SK-N-SH treated with all-trans-retinoic acid at 6 μM for 48 hours (cell line): ENCODE measurements at regions not wholly inside any gene's neighbourhood (a gene's known extent, or its start where the extent isn't known, plus 50 kb on each side); places are given as distances from the start of the nearest gene placed in this dataset.

Source experiments
- ATAC-seq: fragments of 200-7000 bp; cut with Tn5 transposase; 3 replicates; pipeline ENCODE4 v1.9.1; 2020; ENCODE audit warnings: mild to moderate bottlenecking, moderate library complexity
- ARNTL ChIP-seq: fragments of 450-650 bp; formaldehyde crosslinking; IDR thresholded peaks from 2 replicates; pipeline ENCODE4 v1.5.0; 2020; ENCODE audit warnings: low read depth, mild to moderate bottlenecking, moderate library complexity, borderline replicate concordance
- BACH2 ChIP-seq: fragments of 250-450 bp; sonication (Bioruptor Pico); IDR thresholded peaks from 2 replicates; pipeline ENCODE4 v1.9.0; 2021; ENCODE audit warnings: mild to moderate bottlenecking, borderline replicate concordance
- CREB5 ChIP-seq: fragments of 250-450 bp; sonication (Bioruptor Pico); IDR thresholded peaks from 2 replicates; pipeline ENCODE4 v1.5.1; 2020; ENCODE audit warnings: low read depth, mild to moderate bottlenecking, moderate library complexity
- CSDC2 ChIP-seq: fragments of 250-450 bp; sonication (Bioruptor Pico); IDR thresholded peaks from 2 replicates; pipeline ENCODE4 v1.5.0; 2020; ENCODE audit warnings: mild to moderate bottlenecking, moderate library complexity
- CSRNP3 ChIP-seq: fragments of 250-450 bp; sonication (Bioruptor Pico); IDR thresholded peaks from 2 replicates; pipeline ENCODE4 v1.5.1; 2021; ENCODE audit warnings: mild to moderate bottlenecking, moderate library complexity
- ESRRG ChIP-seq: fragments of 250-450 bp; sonication (Bioruptor Pico); IDR thresholded peaks from 2 replicates; pipeline ENCODE4 v1.6.1; 2021; ENCODE audit warnings: mild to moderate bottlenecking
- GLIS3 ChIP-seq: fragments of 250-450 bp; sonication (Bioruptor Pico); IDR thresholded peaks from 2 replicates; pipeline ENCODE4 v1.5.0; 2020; ENCODE audit warnings: mild to moderate bottlenecking, moderate library complexity
- ISL1 ChIP-seq: fragments of 250-450 bp; sonication (Bioruptor Pico); IDR thresholded peaks from 2 replicates; pipeline ENCODE4 v2.1.2; 2022; ENCODE audit warnings: mild to moderate bottlenecking, moderate library complexity
- PATZ1 ChIP-seq: fragments of 250-450 bp; sonication (Bioruptor Pico); IDR thresholded peaks from 2 replicates; pipeline ENCODE4 v1.8.0; 2020; ENCODE audit warnings: mild to moderate bottlenecking, moderate library complexity, borderline replicate concordance
- POU6F1 ChIP-seq: fragments of 250-450 bp; sonication (Bioruptor Pico); IDR thresholded peaks from 2 replicates; pipeline ENCODE4 v1.8.0; 2021; ENCODE audit warnings: low read depth, mild to moderate bottlenecking, moderate library complexity, borderline replicate concordance
- PPARA ChIP-seq: fragments of 250-450 bp; sonication (Bioruptor Pico); IDR thresholded peaks from 2 replicates; pipeline ENCODE4 v1.5.0; 2020; ENCODE audit warnings: mild to moderate bottlenecking, borderline replicate concordance
- RARB ChIP-seq: fragments of 250-450 bp; sonication (Bioruptor Pico); IDR thresholded peaks from 2 replicates; pipeline ENCODE4 v1.8.0; 2021; ENCODE audit warnings: mild to moderate bottlenecking, moderate library complexity
- TCF4 ChIP-seq: fragments of 250-450 bp; sonication (Bioruptor Pico); IDR thresholded peaks from 2 replicates; pipeline ENCODE4 v1.8.0; 2021; ENCODE audit warnings: mild to moderate bottlenecking, moderate library complexity, borderline replicate concordance
- TOX ChIP-seq: fragments of 250-450 bp; sonication (Bioruptor Pico); IDR thresholded peaks from 2 replicates; pipeline ENCODE4 v1.8.0; 2021; ENCODE audit warnings: mild to moderate bottlenecking, moderate library complexity, borderline replicate concordance
- TSHZ2 ChIP-seq: fragments of 250-450 bp; sonication (Bioruptor Pico); IDR thresholded peaks from 2 replicates; pipeline ENCODE4 v1.5.0; 2020; ENCODE audit warnings: mild to moderate bottlenecking, moderate library complexity
- ZC3H10 ChIP-seq: fragments of 250-450 bp; sonication (Bioruptor Pico); IDR thresholded peaks from 2 replicates; pipeline ENCODE4 v1.5.1; 2021; ENCODE audit warnings: mild to moderate bottlenecking, moderate library complexity
- ZFP30 ChIP-seq: fragments of 450-650 bp; formaldehyde crosslinking; IDR thresholded peaks from 2 replicates; pipeline ENCODE4 v1.5.0; 2022; ENCODE audit warnings: mild to moderate bottlenecking, moderate library complexity
- ZNF565 ChIP-seq: fragments of 450-650 bp; formaldehyde crosslinking; conservative IDR thresholded peaks from 2 replicates; pipeline ENCODE4 v1.5.0; 2020; ENCODE audit warnings: low read depth, mild to moderate bottlenecking, moderate library complexity
- ZNF8 ChIP-seq: fragments of 450-650 bp; formaldehyde crosslinking; IDR thresholded peaks from 2 replicates; pipeline ENCODE4 v1.5.0; 2020; ENCODE audit warnings: mild to moderate bottlenecking, moderate library complexity

GRCh38 chr4:17323554-17324385, 188.1 kb downstream of the QDPR start:
- TF ChIP-seq CREB5 (no peak), CSDC2 (CRISPR knock-in tag) (no peak), ESRRG (CRISPR knock-in tag) (no peak), CSRNP3 (CRISPR knock-in tag) (no peak), POU6F1 (no peak), TSHZ2 (CRISPR knock-in tag) (no peak), BACH2 (no peak), PATZ1 (CRISPR knock-in tag) (no peak), PPARA (CRISPR knock-in tag) (no peak), ARNTL (CRISPR knock-in tag) (no peak), ISL1 (CRISPR knock-in tag) (no peak), ZNF565 (no peak), TCF4 (CRISPR knock-in tag) (no peak), ZFP30 (CRISPR knock-in tag) (no peak), TOX (no peak), RARB (CRISPR knock-in tag) (no peak)
- peak; percentile 47 for ATAC-seq

GRCh38 chr4:17322514-17322913, 189.4 kb downstream of the QDPR start:
- no peak for ATAC-seq
- TF ChIP-seq RARB (CRISPR knock-in tag) (no peak), GLIS3 (CRISPR knock-in tag) (no peak), ZC3H10 (CRISPR knock-in tag) (no peak), ZNF8 (no peak), CSRNP3 (CRISPR knock-in tag) (no peak), CREB5 (no peak)
